Cardiac muscle cell (in vitro differentiated cells and primary cell): ENCODE measurements at regions not wholly inside any gene's neighbourhood (a gene's known extent, or its start where the extent isn't known, plus 50 kb on each side); places are given as distances from the start of the nearest gene placed in this dataset.
A peak's percentile ranks its signal among the peaks of the same experiment; 100 is the strongest.

Source experiments
- DNase-seq, 2 donors: peaks; one replicate each; pipeline versions ENCODE4 v3.0.0 to v3.0.0-alpha.2; 2010 to 2017; ENCODE audit warnings: low read depth in 1 of 2, low spot score in 1 of 2
- H3K27ac ChIP-seq: fragments of 200-600 bp; sonication (generic); 2 replicates; pipeline ENCODE4 v1.5.1; 2016
- H3K27me3 ChIP-seq: fragments of 200-600 bp; sonication (generic); 2 replicates; pipeline ENCODE4 v1.6.0; 2016; ENCODE audit warnings: control low read depth
- H3K36me3 ChIP-seq: fragments of 200-600 bp; sonication (generic); 2 replicates; pipeline ENCODE4 v1.5.1; 2016; ENCODE audit warnings: control low read depth
- H3K4me1 ChIP-seq: fragments of 200-600 bp; sonication (generic); 2 replicates; pipeline ENCODE4 v1.8.1; 2017; ENCODE audit warnings: low read depth, mild to moderate bottlenecking, mixed run types
- H3K4me3 ChIP-seq: fragments of 200-600 bp; sonication (generic); 2 replicates; pipeline ENCODE4 v1.5.1; 2016; ENCODE audit warnings: mild to moderate bottlenecking
- H3K9me3 ChIP-seq: fragments of 200-600 bp; sonication (generic); 2 replicates; pipeline ENCODE4 v1.5.1; 2017; ENCODE audit warnings: low read depth, mild to moderate bottlenecking, control low read depth
- TF ChIP-seq, protein P1 (sequence below): IDR thresholded peaks from 2 replicates; pipeline ENCODE4 v1.5.1; 2012; ENCODE audit warnings: low read depth, mild to moderate bottlenecking, low read length

DNA sequence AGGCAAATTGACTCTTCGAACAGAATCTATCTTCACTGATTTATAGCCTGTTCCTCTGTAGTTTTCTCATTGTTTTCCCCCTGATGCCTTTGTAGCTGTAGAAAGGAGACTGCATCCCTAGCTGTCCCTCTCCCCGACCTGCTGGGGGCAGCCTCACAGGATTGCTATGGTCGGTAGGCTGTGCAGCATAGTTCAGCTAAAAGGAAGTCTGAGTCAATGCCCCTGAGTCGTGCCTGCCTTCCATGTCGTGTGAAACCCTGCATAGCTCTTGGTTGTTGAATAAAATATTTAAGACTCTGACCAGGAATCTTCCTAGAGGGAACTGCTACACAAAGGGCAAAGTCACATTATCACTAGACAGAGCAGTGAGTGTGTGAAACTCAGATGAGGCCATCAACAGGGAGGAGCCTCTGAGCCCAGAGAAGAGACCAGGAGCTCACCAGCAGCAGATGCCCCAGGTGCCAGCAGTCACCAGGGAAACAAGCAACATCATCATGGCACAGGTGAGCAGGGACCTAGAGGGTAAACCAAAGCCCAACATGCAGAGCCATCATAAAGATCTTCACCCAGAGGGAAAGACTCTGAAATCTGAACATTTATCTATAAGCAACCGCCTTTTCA is 108.4 kb upstream of the NBEA start:
- DNase-seq = no peak
- no peaks in the 10 kb centered on the region for H3K27me3 ChIP-seq
- no peaks in the 10 kb centered on the region for H3K4me1 ChIP-seq
- H3K9me3 ChIP-seq = no peaks in the 10 kb centered on the region
- no peaks in the 10 kb centered on the region for H3K36me3 ChIP-seq
- TF ChIP-seq, protein P1, sequence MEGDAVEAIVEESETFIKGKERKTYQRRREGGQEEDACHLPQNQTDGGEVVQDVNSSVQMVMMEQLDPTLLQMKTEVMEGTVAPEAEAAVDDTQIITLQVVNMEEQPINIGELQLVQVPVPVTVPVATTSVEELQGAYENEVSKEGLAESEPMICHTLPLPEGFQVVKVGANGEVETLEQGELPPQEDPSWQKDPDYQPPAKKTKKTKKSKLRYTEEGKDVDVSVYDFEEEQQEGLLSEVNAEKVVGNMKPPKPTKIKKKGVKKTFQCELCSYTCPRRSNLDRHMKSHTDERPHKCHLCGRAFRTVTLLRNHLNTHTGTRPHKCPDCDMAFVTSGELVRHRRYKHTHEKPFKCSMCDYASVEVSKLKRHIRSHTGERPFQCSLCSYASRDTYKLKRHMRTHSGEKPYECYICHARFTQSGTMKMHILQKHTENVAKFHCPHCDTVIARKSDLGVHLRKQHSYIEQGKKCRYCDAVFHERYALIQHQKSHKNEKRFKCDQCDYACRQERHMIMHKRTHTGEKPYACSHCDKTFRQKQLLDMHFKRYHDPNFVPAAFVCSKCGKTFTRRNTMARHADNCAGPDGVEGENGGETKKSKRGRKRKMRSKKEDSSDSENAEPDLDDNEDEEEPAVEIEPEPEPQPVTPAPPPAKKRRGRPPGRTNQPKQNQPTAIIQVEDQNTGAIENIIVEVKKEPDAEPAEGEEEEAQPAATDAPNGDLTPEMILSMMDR = no peak
- no peak overlapping the region for H3K27ac ChIP-seq
- H3K4me3 ChIP-seq = no peak overlapping the region

DNA sequence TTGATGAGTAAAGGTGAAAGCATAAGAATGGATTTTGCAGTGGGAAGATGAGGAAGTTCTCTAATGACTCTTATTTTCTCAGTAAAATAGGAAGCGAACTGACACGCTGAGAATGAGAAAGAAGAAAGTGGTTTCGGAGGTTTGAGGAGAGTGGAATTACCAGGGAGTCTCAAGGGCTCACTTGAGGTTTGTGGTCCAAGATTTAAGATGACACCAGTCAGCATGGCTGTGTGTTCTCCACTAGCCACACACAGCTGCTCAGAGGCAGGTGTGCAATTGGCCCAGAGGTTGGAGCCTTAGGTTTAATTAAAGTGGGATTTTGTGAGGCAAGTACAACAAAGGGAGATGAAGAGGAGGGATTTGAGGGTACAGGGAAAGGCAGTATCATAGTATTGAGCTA is 99.6 kb upstream of the NBEA start:
- Histone ChIP-seq H3K27me3 (no peaks in the 10 kb centered on the region), H3K4me1 (no peaks in the 10 kb centered on the region), H3K36me3 (no peaks in the 10 kb centered on the region), H3K4me3 (no peak overlapping the region), H3K27ac (no peak overlapping the region), H3K9me3 (no peaks in the 10 kb centered on the region)
- no peak for DNase-seq
- TF ChIP-seq, protein P1 = no peak

DNA sequence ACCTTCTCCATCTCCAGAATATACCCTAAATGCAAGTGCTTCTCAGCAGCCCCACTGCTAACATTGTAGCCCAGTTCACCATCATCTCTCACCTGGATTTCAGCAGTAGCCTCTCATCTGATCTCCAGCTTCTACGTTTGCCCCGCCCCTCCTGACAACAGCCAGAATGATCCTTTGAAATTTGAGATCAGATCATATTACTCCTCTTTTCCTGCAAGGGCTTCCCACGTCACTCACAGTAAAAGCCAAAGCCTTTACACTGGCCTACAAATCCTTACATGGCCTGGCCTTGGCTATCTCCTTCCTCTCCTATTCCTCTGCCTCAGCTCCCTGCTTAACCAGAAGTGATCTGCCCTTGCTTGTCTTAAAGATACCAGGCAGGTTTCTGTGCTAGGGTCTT is 94.3 kb upstream of the NBEA start:
- no peaks in the 10 kb centered on the region for H3K36me3 ChIP-seq
- no peak overlapping the region for H3K27ac ChIP-seq
- H3K4me3 ChIP-seq = no peak overlapping the region
- TF ChIP-seq, protein P1 = no peak
- no peaks in the 10 kb centered on the region for H3K27me3 ChIP-seq
- H3K9me3 ChIP-seq = no peaks in the 10 kb centered on the region
- no peaks in the 10 kb centered on the region for H3K4me1 ChIP-seq
- peak in 1 of 2 donors; percentile 8 for DNase-seq

DNA sequence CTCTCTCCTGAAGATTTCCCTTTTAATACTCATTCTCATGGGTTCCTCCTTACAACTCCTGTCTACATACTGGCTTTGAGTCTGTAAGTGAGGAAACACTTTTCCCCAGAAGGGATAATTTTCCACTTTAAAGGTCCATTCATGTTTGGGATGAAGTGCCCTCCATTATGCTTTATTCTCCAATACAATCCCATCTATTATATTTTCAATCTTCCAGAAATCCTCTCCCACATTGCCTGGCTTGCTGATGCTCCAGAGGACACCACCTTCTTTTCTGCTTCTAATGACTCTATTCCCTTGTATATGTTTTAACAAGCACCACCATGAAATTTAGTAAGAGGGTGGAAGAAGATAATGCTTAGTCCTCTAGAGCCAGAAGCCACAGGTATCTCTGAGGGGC is 92.7 kb upstream of the NBEA start:
- H3K4me1 ChIP-seq = no peaks in the 10 kb centered on the region
- no peak for DNase-seq
- no peak overlapping the region for H3K4me3 ChIP-seq
- TF ChIP-seq, protein P1 = no peak
- H3K9me3 ChIP-seq = no peaks in the 10 kb centered on the region
- H3K36me3 ChIP-seq = no peaks in the 10 kb centered on the region
- no peak overlapping the region for H3K27ac ChIP-seq
- no peaks in the 10 kb centered on the region for H3K27me3 ChIP-seq

DNA sequence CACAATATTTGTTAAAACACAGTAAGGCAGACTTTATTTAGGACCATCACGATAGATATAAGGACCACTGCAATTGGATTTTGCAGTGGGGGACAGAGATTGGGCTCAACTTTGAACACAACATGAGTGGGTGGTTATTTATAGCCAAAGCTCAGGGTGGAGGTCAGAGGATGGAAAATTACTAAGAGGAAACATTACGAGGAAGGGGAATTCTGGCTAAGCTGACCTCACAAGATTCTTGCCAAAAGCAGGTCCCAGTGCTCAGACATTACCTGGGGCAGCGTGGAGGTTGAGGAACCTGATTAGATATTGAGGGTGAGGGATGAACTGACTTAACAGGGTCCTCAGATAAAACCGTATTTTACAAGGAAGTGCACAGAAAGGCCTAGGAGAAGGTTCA is 88.9 kb upstream of the NBEA start:
- H3K4me3 ChIP-seq = no peak overlapping the region
- no peaks in the 10 kb centered on the region for H3K4me1 ChIP-seq
- H3K27ac ChIP-seq = no peak overlapping the region
- TF ChIP-seq, protein P1 = no peak
- no peaks in the 10 kb centered on the region for H3K36me3 ChIP-seq
- no peaks in the 10 kb centered on the region for H3K27me3 ChIP-seq
- no peak for DNase-seq
- H3K9me3 ChIP-seq = no peaks in the 10 kb centered on the region
